ENCODE measurements at regions not wholly inside any gene's neighbourhood (a gene's known extent, or its start where the extent isn't known, plus 50 kb on each side); places are given as distances from the start of the nearest gene placed in this dataset.

- TF ChIP-seq YY1 (IDR thresholded peaks at IDR 0.05; ENCODE audit: insufficient read depth, insufficient replicate concordance, low read depth, low read length) (no peak), EZH2 (conservative IDR thresholded peaks at IDR 0.05; ENCODE audit: low read depth, low read length) (no peak), BRD4 (CRISPR knock-in tag; IDR thresholded peaks at IDR 0.05) (peak; percentile 49; the same call in 1 of the 2 replicates), PREB (CRISPR knock-in tag; IDR thresholded peaks at IDR 0.05) (no peak), ZBTB33 (CRISPR knock-in tag; IDR thresholded peaks at IDR 0.05) (no peak), SOX5 (CRISPR knock-in tag; IDR thresholded peaks at IDR 0.05; ENCODE audit: borderline replicate concordance) (peak; percentile 89), SRSF1 (optimal IDR thresholded peaks at IDR 0.05; ENCODE audit: low read depth, low read length) (no peak), ARNT (IDR thresholded peaks at IDR 0.05) (no peak), ZNF12 (CRISPR knock-in tag; IDR thresholded peaks at IDR 0.05) (no peak), HOXA9 (CRISPR knock-in tag; IDR thresholded peaks at IDR 0.05; ENCODE audit: borderline replicate concordance) (no peak), ARID4A (CRISPR knock-in tag; IDR thresholded peaks at IDR 0.05; ENCODE audit: borderline replicate concordance) (no peak; the same call in 1 of the 2 replicates), ZNF143 (CRISPR knock-in tag; IDR thresholded peaks at IDR 0.05) (no peak), FUBP1 (CRISPR knock-in tag; IDR thresholded peaks at IDR 0.05; ENCODE audit: borderline replicate concordance) (no peak), ZNF292 (CRISPR knock-in tag; IDR thresholded peaks at IDR 0.05; ENCODE audit: borderline replicate concordance, low read depth) (peak; percentile 92), ZNF850 (CRISPR knock-in tag; conservative IDR thresholded peaks at IDR 0.05) (no peak), ZNF576 (CRISPR knock-in tag; IDR thresholded peaks at IDR 0.05) (no peak)
These were observed 319.1 kb upstream of the TBL1XR1 start (continued) for GRCh38 chr3:177516158-177517011.
